Glutamatergic neuron (in vitro differentiated cells): ENCODE measurements at regions not wholly inside any gene's neighbourhood (a gene's known extent, or its start where the extent isn't known, plus 50 kb on each side); places are given as distances from the start of the nearest gene placed in this dataset.

Experiments used
- DNase-seq: peaks from one replicate; pipeline ENCODE4 v3.0.0; 2022
- H3K27ac Mint-ChIP-seq: one replicate; pipeline ENCODE4 v1.8.0; 2020; ENCODE audit warnings: mild to moderate bottlenecking, mixed read lengths, inconsistent platforms; ENCODE audit not compliant: unreplicated experiment
- H3K27me3 Mint-ChIP-seq: one replicate; pipeline ENCODE4 v1.8.0; 2020; ENCODE audit warnings: mild to moderate bottlenecking, moderate library complexity, mixed read lengths, inconsistent platforms; ENCODE audit not compliant: unreplicated experiment
- H3K36me3 Mint-ChIP-seq: one replicate; pipeline ENCODE4 v1.8.0; 2020; ENCODE audit warnings: mild to moderate bottlenecking, mixed read lengths, inconsistent platforms; ENCODE audit not compliant: unreplicated experiment
- H3K4me1 Mint-ChIP-seq: one replicate; pipeline ENCODE4 v1.8.0; 2020; ENCODE audit warnings: mild to moderate bottlenecking, low read depth, mixed read lengths, inconsistent platforms; ENCODE audit not compliant: unreplicated experiment
- H3K4me3 Mint-ChIP-seq: one replicate; pipeline ENCODE4 v1.8.0; 2020; ENCODE audit warnings: mild to moderate bottlenecking, mixed read lengths, inconsistent platforms; ENCODE audit not compliant: unreplicated experiment
- H3K9me3 Mint-ChIP-seq: one replicate; pipeline ENCODE4 v1.8.0; 2020; ENCODE audit warnings: mild to moderate bottlenecking, moderate library complexity, mixed read lengths, inconsistent platforms; ENCODE audit not compliant: unreplicated experiment
- TF ChIP-seq, protein P1 (sequence below): fragments of 200-600 bp; sonication (generic); IDR thresholded peaks from one replicate; pipeline ENCODE4 v1.5.0; 2021; ENCODE audit not compliant: partially characterized antibody, unreplicated experiment

DNA sequence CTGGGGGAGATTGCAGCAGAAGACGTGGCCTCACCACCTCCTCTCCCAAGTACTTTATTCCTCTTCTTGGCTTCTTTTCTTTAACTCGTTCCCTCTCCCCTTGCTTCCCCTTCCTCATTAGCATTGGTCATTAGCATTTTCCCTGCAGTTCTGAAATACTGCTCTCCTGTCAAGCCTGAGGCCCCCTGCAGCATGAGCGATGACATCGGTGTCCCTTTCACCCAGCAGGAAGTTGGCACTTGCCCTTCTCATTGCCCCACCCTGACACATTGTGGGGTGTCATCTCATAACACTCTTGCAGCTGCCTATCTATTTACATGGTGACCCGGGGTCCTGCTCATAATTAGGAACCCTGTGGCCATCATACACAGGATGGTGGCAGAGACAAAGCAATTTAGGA lies 167.1 kb downstream of the ARRDC4 start:
- TF ChIP-seq, protein P1, sequence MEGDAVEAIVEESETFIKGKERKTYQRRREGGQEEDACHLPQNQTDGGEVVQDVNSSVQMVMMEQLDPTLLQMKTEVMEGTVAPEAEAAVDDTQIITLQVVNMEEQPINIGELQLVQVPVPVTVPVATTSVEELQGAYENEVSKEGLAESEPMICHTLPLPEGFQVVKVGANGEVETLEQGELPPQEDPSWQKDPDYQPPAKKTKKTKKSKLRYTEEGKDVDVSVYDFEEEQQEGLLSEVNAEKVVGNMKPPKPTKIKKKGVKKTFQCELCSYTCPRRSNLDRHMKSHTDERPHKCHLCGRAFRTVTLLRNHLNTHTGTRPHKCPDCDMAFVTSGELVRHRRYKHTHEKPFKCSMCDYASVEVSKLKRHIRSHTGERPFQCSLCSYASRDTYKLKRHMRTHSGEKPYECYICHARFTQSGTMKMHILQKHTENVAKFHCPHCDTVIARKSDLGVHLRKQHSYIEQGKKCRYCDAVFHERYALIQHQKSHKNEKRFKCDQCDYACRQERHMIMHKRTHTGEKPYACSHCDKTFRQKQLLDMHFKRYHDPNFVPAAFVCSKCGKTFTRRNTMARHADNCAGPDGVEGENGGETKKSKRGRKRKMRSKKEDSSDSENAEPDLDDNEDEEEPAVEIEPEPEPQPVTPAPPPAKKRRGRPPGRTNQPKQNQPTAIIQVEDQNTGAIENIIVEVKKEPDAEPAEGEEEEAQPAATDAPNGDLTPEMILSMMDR, result no peak
- H3K27me3 Mint-ChIP-seq, result peaks cover 3% of the 10 kb centered on the region
- DNase-seq, result no peak
- H3K4me3 Mint-ChIP-seq, result no peak overlapping the region
- H3K4me1 Mint-ChIP-seq, result peaks cover 2% of the 10 kb centered on the region
- no peak overlapping the region for H3K27ac Mint-ChIP-seq
- no peaks in the 10 kb centered on the region for H3K9me3 Mint-ChIP-seq
- no peaks in the 10 kb centered on the region for H3K36me3 Mint-ChIP-seq

DNA sequence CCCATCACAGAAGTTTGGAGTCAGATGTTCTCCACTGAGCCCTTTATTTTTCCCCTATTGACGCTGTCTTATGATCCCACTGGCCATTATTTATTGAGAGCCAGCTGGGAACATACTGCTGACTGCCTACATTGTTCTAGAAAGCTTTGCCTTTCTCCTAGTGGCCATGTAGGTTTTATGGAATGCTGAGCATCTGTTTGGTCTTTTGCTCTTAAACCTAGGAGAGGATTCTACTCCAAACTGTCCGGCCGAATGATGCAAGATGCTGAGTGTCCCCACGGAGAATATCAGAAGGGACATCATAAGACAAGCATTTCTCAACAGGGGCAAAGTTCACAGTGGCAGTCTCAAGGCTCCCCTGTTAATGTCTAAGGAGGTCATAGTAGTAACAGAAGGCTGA lies 171.4 kb downstream of the ARRDC4 start:
- H3K27me3 Mint-ChIP-seq, result peaks cover 4% of the 10 kb centered on the region

DNA sequence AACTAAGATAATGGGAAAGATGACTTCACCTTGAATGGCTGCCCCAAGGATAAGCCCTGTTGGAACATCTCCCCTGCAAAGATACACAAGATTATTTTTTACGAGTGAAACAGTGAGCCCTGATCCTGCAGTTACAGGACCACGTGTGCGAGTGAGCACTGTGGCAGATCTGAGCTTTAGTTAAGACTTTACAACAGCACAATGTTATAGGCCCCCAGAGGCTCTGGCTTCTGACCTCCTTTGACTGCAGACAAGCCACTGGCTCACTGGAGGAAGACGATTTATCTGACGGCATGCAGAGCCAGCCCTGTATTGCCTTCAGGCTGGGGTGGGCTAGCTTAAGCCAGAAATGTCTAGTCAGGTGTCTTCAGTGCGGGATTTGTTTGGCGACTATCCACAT lies 174.4 kb downstream of the ARRDC4 start:
- DNase-seq, result no peak
- no peaks in the 10 kb centered on the region for H3K4me1 Mint-ChIP-seq
- H3K4me3 Mint-ChIP-seq, result no peak overlapping the region
- peaks cover 4% of the 10 kb centered on the region for H3K27me3 Mint-ChIP-seq
- TF ChIP-seq, protein P1, result no peak
- no peak overlapping the region for H3K27ac Mint-ChIP-seq
- H3K9me3 Mint-ChIP-seq, result no peaks in the 10 kb centered on the region
- no peaks in the 10 kb centered on the region for H3K36me3 Mint-ChIP-seq

More for the DNA sequence above, 171.4 kb downstream of the ARRDC4 start:
- Mint-ChIP-seq H3K36me3 (no peaks in the 10 kb centered on the region), H3K27ac (no peak overlapping the region), H3K4me3 (no peak overlapping the region), H3K4me1 (peaks cover 2% of the 10 kb centered on the region), H3K9me3 (no peaks in the 10 kb centered on the region)
- no peak for DNase-seq
- TF ChIP-seq, protein P1, result no peak

DNA sequence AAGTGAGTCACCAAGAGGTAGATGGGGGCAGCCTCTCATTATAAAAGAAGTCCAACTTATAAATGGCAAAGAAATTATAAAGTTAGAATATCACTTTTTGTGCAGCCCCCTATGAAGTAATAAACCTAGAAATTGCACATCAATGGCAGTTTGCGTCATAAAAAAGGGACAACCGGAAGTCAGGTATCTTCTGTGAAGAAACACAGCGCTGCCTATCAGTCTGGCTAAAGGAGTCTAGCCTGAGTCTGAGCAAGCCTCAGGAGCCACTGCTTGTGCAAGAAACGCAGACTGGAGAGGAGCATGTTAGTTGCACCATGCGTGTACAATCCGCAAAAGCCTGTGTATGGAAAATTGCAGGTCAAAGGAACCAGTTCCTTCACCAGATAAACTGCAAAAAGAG lies 178.4 kb downstream of the ARRDC4 start:
- peaks cover 4% of the 10 kb centered on the region for H3K27me3 Mint-ChIP-seq
- no peaks in the 10 kb centered on the region for H3K9me3 Mint-ChIP-seq
- TF ChIP-seq, protein P1, result no peak
- no peaks in the 10 kb centered on the region for H3K4me1 Mint-ChIP-seq
- no peak overlapping the region for H3K4me3 Mint-ChIP-seq
- H3K36me3 Mint-ChIP-seq, result no peaks in the 10 kb centered on the region
- no peak for DNase-seq
- no peak overlapping the region for H3K27ac Mint-ChIP-seq

DNA sequence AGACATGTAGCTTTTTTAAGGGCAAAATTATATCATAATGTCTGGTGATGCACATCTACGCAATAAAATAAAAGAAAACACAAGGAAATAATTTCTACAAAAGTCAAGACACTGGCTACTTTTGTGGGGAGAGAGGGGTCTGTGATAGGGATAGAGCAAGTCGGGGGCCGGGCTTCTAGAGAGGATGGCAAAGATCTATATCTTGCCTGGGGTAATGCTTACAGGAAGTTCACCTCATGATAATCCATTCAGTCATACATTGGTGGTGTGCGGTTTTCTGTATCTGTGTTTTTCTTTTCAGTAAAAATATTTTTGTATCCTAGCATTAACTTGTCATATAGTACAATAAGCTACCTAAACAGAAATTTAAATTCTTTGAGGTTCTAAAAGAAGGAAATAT lies 178.8 kb downstream of the ARRDC4 start:
- H3K9me3 Mint-ChIP-seq, result no peaks in the 10 kb centered on the region
- TF ChIP-seq, protein P1, result no peak
- no peaks in the 10 kb centered on the region for H3K36me3 Mint-ChIP-seq
- no peaks in the 10 kb centered on the region for H3K4me1 Mint-ChIP-seq
- no peak overlapping the region for H3K4me3 Mint-ChIP-seq
- DNase-seq, result no peak
- no peak overlapping the region for H3K27ac Mint-ChIP-seq
- H3K27me3 Mint-ChIP-seq, result peaks cover 4% of the 10 kb centered on the region
